SK-N-SH (cell line): ENCODE measurements at regions not wholly inside any gene's neighbourhood (a gene's known extent, or its start where the extent isn't known, plus 50 kb on each side); places are given as distances from the start of the nearest gene placed in this dataset.

ENCODE experiments used
- CTCF ChIP-seq: fragments of 200-600 bp; sonication (generic); IDR thresholded peaks from 2 replicates; pipeline ENCODE4 v1.6.1; 2017; ENCODE audit warnings: antibody characterized with exemption, mild to moderate bottlenecking, moderate library complexity
- ELF1 ChIP-seq: IDR thresholded peaks from 2 replicates; pipeline ENCODE4 v1.4.0; 2012
- EP300 ChIP-seq, 2 experiments: IDR thresholded peaks; 2 replicates each; pipeline versions ENCODE4 v1.4.0 to v1.6.1; 2012; ENCODE audit warnings: borderline replicate concordance in 1 of 2, low read depth in 1 of 2, low read length in 1 of 2
- FOXJ3 ChIP-seq: sonication (generic); formaldehyde crosslinking; IDR thresholded peaks from 2 replicates; pipeline ENCODE4 v1.5.1; 2020; ENCODE audit warnings: mild to moderate bottlenecking, missing genetic modification reagents
- JUND ChIP-seq: IDR thresholded peaks from 2 replicates; pipeline ENCODE4 v1.4.0; 2012
- MAX ChIP-seq: IDR thresholded peaks from 2 replicates; pipeline ENCODE4 v1.4.0; 2012; ENCODE audit warnings: low read depth
- MXI1 ChIP-seq: IDR thresholded peaks from 2 replicates; pipeline ENCODE4 v1.6.1; 2012; ENCODE audit warnings: mild to moderate bottlenecking, low read depth, low read length, improper control_type of control experiment
- REST ChIP-seq: IDR thresholded peaks from 2 replicates; pipeline ENCODE4 v1.6.1; 2012; ENCODE audit warnings: mild to moderate bottlenecking, low read depth, low read length, moderate library complexity
- SIN3A ChIP-seq: IDR thresholded peaks from 2 replicates; pipeline ENCODE4 v1.6.1; 2012; ENCODE audit warnings: low read depth, mild to moderate bottlenecking, low read length, moderate library complexity, borderline replicate concordance
- TEAD4 ChIP-seq: IDR thresholded peaks from 2 replicates; pipeline ENCODE4 v1.4.0; 2012; ENCODE audit warnings: mild to moderate bottlenecking, borderline replicate concordance; ENCODE audit not compliant: insufficient read depth
- YY1 ChIP-seq: IDR thresholded peaks from 2 replicates; pipeline ENCODE4 v1.4.0; 2012; ENCODE audit warnings: low read depth, mild to moderate bottlenecking

GRCh38 chr5:34517249-34517648, 138.9 kb upstream of the RAI14 start:
- TF ChIP-seq CTCF, result no peak
- TF ChIP-seq EP300 (IDR thresholded peaks at IDR 0.05; ENCODE audit: borderline replicate concordance in 1 of 2, low read depth in 1 of 2, low read length in 1 of 2), result no peak
- no peak for TF ChIP-seq ELF1
- TF ChIP-seq MAX, result no peak
- no peak for TF ChIP-seq REST
- TF ChIP-seq MXI1, result no peak
- no peak for TF ChIP-seq FOXJ3 (CRISPR knock-in tag)
- peak; percentile 31; the same call in 1 of the 2 replicates for TF ChIP-seq JUND
- TF ChIP-seq TEAD4, result no peak
- no peak for TF ChIP-seq YY1
- no peak for TF ChIP-seq SIN3A
